Thoracic aorta (tissue), 2 donors: ENCODE measurements at regions not wholly inside any gene's neighbourhood (a gene's known extent, or its start where the extent isn't known, plus 50 kb on each side); places are given as distances from the start of the nearest gene placed in this dataset.
"Not testable (repeated sequence)": the region's sequence is repeated elsewhere in the genome, so short reads cannot be mapped to it uniquely, and the experiment has no call there.

Source experiments
- ATAC-seq: fragments of 150-250 bp; one replicate; pipeline ENCODE4 v1.8.0; 2017; ENCODE audit warnings: low read depth; ENCODE audit not compliant: insufficient number of reproducible peaks, low FRiP score
- DNase-seq: peaks from one replicate; pipeline ENCODE4 v3.0.0-alpha.2; 2020; ENCODE audit warnings: low spot score
- H3K27ac ChIP-seq, 2 donors: fragments of 200-600 bp; sonication (generic); 1 replicate in 1 of 2; 2 replicates in 1 of 2; pipeline ENCODE4 v1.5.1; 2016; ENCODE audit warnings: mild to moderate bottlenecking in 2 of 2, moderate library complexity in 2 of 2
- H3K27me3 ChIP-seq: fragments of 200-600 bp; sonication (generic); replicated peaks from 2 replicates; pipeline ENCODE4 v1.6.0; 2016; ENCODE audit warnings: mild to moderate bottlenecking; ENCODE audit not compliant: insufficient read depth
- H3K36me3 ChIP-seq: fragments of 200-600 bp; sonication (generic); one replicate; pipeline ENCODE4 v1.5.1; 2016
- H3K4me1 ChIP-seq, 2 donors: fragments of 200-600 bp; sonication (generic); 1 replicate in 1 of 2; 2 replicates in 1 of 2; pipeline versions ENCODE4 v1.5.1 to v1.6.0; 2016; ENCODE audit warnings: low read depth in 2 of 2, mild to moderate bottlenecking in 1 of 2; ENCODE audit not compliant: control insufficient read depth in 1 of 2
- H3K4me3 ChIP-seq: fragments of 200-600 bp; sonication (generic); 2 replicates; pipeline ENCODE4 v1.5.1; 2016; ENCODE audit warnings: mild to moderate bottlenecking
- H3K9me3 ChIP-seq: fragments of 200-600 bp; sonication (generic); 2 replicates; pipeline ENCODE4 v1.5.1; 2016
- CTCF ChIP-seq: fragments of 200-600 bp; sonication (generic); IDR thresholded peaks from one replicate; pipeline ENCODE4 v1.5.1; 2019; ENCODE audit warnings: antibody characterized with exemption

- no peaks in the 10 kb centered on the region for H3K4me1 ChIP-seq
- TF ChIP-seq CTCF: no peak
- no peaks in the 10 kb centered on the region for H3K27me3 ChIP-seq
- ATAC-seq (no peak), DNase-seq (no peak)
- no peaks in the 10 kb centered on the region for H3K9me3 ChIP-seq
- no peak overlapping the region for H3K4me3 ChIP-seq
- H3K27ac ChIP-seq: no peak overlapping the region
- no peaks in the 10 kb centered on the region for H3K36me3 ChIP-seq
These were observed 124.5 kb upstream of the TBX5 start for GRCh38 chr12:114530417-114530816.

- no peak for TF ChIP-seq CTCF
- H3K4me3 ChIP-seq: no peak overlapping the region
- no peak for ATAC-seq
- DNase-seq: no peak
- H3K9me3 ChIP-seq: no peaks in the 10 kb centered on the region
- H3K4me1 ChIP-seq: no peaks in the 10 kb centered on the region
- H3K36me3 ChIP-seq: no peaks in the 10 kb centered on the region
- H3K27ac ChIP-seq: no peak overlapping the region
- no peaks in the 10 kb centered on the region for H3K27me3 ChIP-seq
These were observed 124.0 kb upstream of the TBX5 start for GRCh38 chr12:114529966-114530365.

- ATAC-seq (no peak), DNase-seq (no peak)
- Histone ChIP-seq H3K4me1 (no peaks in the 10 kb centered on the region), H3K27ac (no peak overlapping the region), H3K36me3 (no peaks in the 10 kb centered on the region), H3K4me3 (no peak overlapping the region), H3K9me3 (no peaks in the 10 kb centered on the region), H3K27me3 (no peaks in the 10 kb centered on the region)
- TF ChIP-seq CTCF: no peak
These were observed 122.8 kb upstream of the TBX5 start for GRCh38 chr12:114528766-114529165.

GRCh38 chr12:114521160-114521559 lies 115.2 kb upstream of the TBX5 start:
- not testable (repeated sequence) for DNase-seq, H3K4me3 ChIP-seq, H3K4me1 ChIP-seq, H3K36me3 ChIP-seq, ATAC-seq, H3K27me3 ChIP-seq, H3K27ac ChIP-seq, H3K9me3 ChIP-seq

GRCh38 chr12:114512351-114512750 lies 106.4 kb upstream of the TBX5 start:
- H3K27ac ChIP-seq: no peak overlapping the region
- no peaks in the 10 kb centered on the region for H3K9me3 ChIP-seq
- H3K4me1 ChIP-seq: no peaks in the 10 kb centered on the region
- no peaks in the 10 kb centered on the region for H3K27me3 ChIP-seq
- H3K4me3 ChIP-seq: no peak overlapping the region
- DNase-seq (no peak), ATAC-seq (no peak)
- H3K36me3 ChIP-seq: no peaks in the 10 kb centered on the region
- no peak for TF ChIP-seq CTCF

GRCh38 chr12:114508529-114509129 lies 102.7 kb upstream of the TBX5 start:
- TF ChIP-seq CTCF: peak; percentile 74
- Histone ChIP-seq H3K4me3 (no peak overlapping the region), H3K9me3 (no peaks in the 10 kb centered on the region), H3K27ac (no peak overlapping the region), H3K4me1 (no peaks in the 10 kb centered on the region), H3K36me3 (no peaks in the 10 kb centered on the region), H3K27me3 (no peaks in the 10 kb centered on the region)
- DNase-seq (peak; percentile 41), ATAC-seq (peak; percentile 57)
